SK-N-SH treated with all-trans-retinoic acid at 6 μM for 48 hours (cell line): ENCODE measurements at regions not wholly inside any gene's neighbourhood (a gene's known extent, or its start where the extent isn't known, plus 50 kb on each side); places are given as distances from the start of the nearest gene placed in this dataset.

Source experiments
- CSDC2 ChIP-seq: fragments of 250-450 bp; sonication (Bioruptor Pico); IDR thresholded peaks from 2 replicates; pipeline ENCODE4 v1.5.0; 2020; ENCODE audit warnings: mild to moderate bottlenecking, moderate library complexity
- ESRRG ChIP-seq: fragments of 250-450 bp; sonication (Bioruptor Pico); IDR thresholded peaks from 2 replicates; pipeline ENCODE4 v1.6.1; 2021; ENCODE audit warnings: mild to moderate bottlenecking
- ISL1 ChIP-seq: fragments of 250-450 bp; sonication (Bioruptor Pico); IDR thresholded peaks from 2 replicates; pipeline ENCODE4 v2.1.2; 2022; ENCODE audit warnings: mild to moderate bottlenecking, moderate library complexity
- RARB ChIP-seq: fragments of 250-450 bp; sonication (Bioruptor Pico); IDR thresholded peaks from 2 replicates; pipeline ENCODE4 v1.8.0; 2021; ENCODE audit warnings: mild to moderate bottlenecking, moderate library complexity

DNA sequence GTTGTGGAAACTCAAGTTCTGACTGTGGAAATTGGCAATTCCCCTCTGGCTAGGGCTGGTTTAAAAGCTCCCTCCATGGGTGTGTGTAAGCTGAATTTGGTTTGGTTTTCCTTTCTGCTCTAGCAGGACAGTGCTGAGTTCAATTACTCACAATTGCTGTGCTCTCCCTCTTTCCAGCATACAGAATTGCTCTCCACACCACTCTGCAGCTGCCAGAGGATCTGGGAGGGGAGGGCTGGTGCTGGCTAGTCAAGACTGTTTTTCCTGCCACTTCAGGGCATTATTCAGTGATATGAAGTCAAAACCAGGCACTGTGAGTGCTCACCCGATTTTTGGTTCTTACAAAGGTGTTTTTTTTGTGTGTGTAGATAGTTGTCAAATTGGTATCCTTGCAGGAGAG, 336.9 kb upstream of the SLC24A2 start:
- no peak for TF ChIP-seq RARB (CRISPR knock-in tag)
- TF ChIP-seq CSDC2 (CRISPR knock-in tag) = no peak
- no peak for TF ChIP-seq ISL1 (CRISPR knock-in tag)
- no peak for TF ChIP-seq ESRRG (CRISPR knock-in tag)
